BLaER1 treated with 17β-estradiol and CSF1 and Interleukin-3, amounts not matched to agents 10 nM and 100 nM (cell line): ENCODE measurements at regions not wholly inside any gene's neighbourhood (a gene's known extent, or its start where the extent isn't known, plus 50 kb on each side); places are given as distances from the start of the nearest gene placed in this dataset.
A peak's percentile ranks its signal among the peaks of the same experiment; 100 is the strongest.

Experiments used
- H3K27ac ChIP-seq, 11 experiments: shearing (Covaris generic); formaldehyde crosslinking; 2 replicates each; pipeline ENCODE4 v1.8.1; 2022
- H3K27me3 ChIP-seq, 11 experiments: shearing (Covaris generic); formaldehyde crosslinking; 2 replicates each; pipeline ENCODE4 v1.8.1; 2022
- H3K36me3 ChIP-seq, 11 experiments: shearing (Covaris generic); formaldehyde crosslinking; 2 replicates each; pipeline ENCODE4 v1.8.1; 2022
- H3K4me1 ChIP-seq, 10 experiments: shearing (Covaris generic); formaldehyde crosslinking; 2 replicates each; pipeline ENCODE4 v1.8.1; 2022
- H3K4me2 ChIP-seq, 11 experiments: shearing (Covaris generic); formaldehyde crosslinking; 2 replicates each; pipeline ENCODE4 v1.8.1; 2022
- H3K4me3 ChIP-seq, 10 experiments: shearing (Covaris generic); formaldehyde crosslinking; 2 replicates each; pipeline ENCODE4 v1.8.1; 2022
- H3K9ac ChIP-seq, 11 experiments: shearing (Covaris generic); formaldehyde crosslinking; 2 replicates each; pipeline ENCODE4 v1.8.1; 2022
- H3K9me3 ChIP-seq, 11 experiments: shearing (Covaris generic); formaldehyde crosslinking; replicated peaks in 1 of 11; 2 replicates each; pipeline ENCODE4 v1.8.1; 2022
- H4K20me1 ChIP-seq, 11 experiments: shearing (Covaris generic); formaldehyde crosslinking; 2 replicates each; pipeline ENCODE4 v1.8.1; 2022
- Cebpa-rat ChIP-seq, 11 experiments: shearing (Covaris generic); IDR thresholded peaks; 2 replicates each; pipeline ENCODE4 v1.8.1; 2022

- Histone ChIP-seq H3K36me3 (no peaks in the 10 kb centered on the region), H3K4me1 (no peaks in the 10 kb centered on the region), H3K27me3 (no peaks in the 10 kb centered on the region), H3K9me3 (no peaks in the 10 kb centered on the region), H3K9ac (no peak overlapping the region), H3K27ac (no peak overlapping the region), H3K4me2 (no peak overlapping the region), H3K4me3 (no peak overlapping the region), H4K20me1 (no peaks in the 10 kb centered on the region)
- no peak for TF ChIP-seq Cebpa-rat (IDR thresholded peaks at IDR 0.05)
Measured at GRCh38 chr6:23983735-23984134, 142.3 kb upstream of the NRSN1 start.

- TF ChIP-seq Cebpa-rat (IDR thresholded peaks at IDR 0.05), result no peak
- H3K36me3 ChIP-seq, result no peaks in the 10 kb centered on the region
- H3K27ac ChIP-seq, result no peak overlapping the region
- no peak overlapping the region for H3K4me2 ChIP-seq
- peaks cover 0 to 5% (median under 1%) of the 10 kb centered on the region in 10 experiments; a peak in 5 of 20 replicates for H3K4me1 ChIP-seq
- no peak overlapping the region for H3K9ac ChIP-seq
- H4K20me1 ChIP-seq, result no peaks in the 10 kb centered on the region
- no peak overlapping the region for H3K4me3 ChIP-seq
- H3K27me3 ChIP-seq, result no peaks in the 10 kb centered on the region
- H3K9me3 ChIP-seq, result no peaks in the 10 kb centered on the region
Measured at GRCh38 chr6:23985015-23985414, 141.0 kb upstream of the NRSN1 start.

DNA sequence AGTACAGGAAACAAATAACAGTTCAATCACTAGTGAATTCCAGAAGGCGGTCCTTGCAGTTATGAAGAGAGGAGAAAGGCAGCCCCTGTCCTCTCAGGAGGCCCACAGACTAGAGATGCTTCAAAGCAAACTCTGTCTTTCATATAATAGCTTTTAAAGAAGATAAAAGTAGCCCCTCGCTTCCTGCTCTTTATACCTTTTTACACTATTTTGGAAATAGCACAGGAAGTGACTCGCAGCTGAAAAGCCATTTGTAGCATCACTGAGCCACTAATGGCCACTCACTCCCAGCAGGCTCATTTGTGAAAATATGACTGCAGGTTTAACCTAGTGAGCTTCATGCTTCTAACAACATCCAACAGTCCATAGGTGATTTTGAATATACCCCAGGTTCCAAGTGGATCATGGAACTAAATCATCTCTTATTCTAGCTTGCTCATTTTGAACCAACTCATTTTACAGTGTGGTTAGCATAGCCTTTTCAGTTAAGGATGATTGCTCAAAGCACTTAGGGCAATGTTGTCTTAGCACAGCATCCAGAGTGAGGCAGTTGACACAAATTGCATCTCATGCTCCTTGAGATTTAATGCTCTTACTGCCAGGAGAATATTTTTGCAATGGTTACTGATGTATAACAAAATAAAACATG lies 136.0 kb upstream of the NRSN1 start:
- Histone ChIP-seq H3K4me1 (peaks cover 0 to 9% (median 2%) of the 10 kb centered on the region in 10 experiments; a peak in 5 of 20 replicates), H3K36me3 (no peaks in the 10 kb centered on the region), H3K4me3 (no peak overlapping the region), H3K27me3 (no peaks in the 10 kb centered on the region), H3K4me2 (peak overlapping the region in 4 of 11 experiments; percentile 1 to 39 (median 30); a peak in 6 of 22 replicates), H3K9me3 (no peaks in the 10 kb centered on the region), H3K27ac (no peak overlapping the region), H3K9ac (no peak overlapping the region), H4K20me1 (no peaks in the 10 kb centered on the region)
- no peak for TF ChIP-seq Cebpa-rat (IDR thresholded peaks at IDR 0.05)

DNA sequence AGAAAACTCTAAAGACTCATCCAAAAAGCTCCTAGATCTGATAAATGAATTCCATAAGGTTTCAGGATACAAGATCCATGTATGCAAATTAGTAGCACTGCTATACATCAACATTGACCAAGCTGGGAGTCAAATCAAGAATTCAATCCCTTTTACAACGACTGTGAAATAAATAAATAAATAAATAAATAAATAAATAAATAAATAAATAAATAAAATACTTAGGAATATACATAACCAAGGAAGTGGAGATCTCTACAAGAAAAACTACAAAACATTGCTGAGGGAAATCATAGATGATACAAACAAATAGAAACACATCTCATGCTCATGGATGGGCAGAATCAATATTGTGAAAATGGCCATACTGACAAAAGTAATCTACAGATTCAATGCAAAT lies 132.0 kb upstream of the NRSN1 start:
- Histone ChIP-seq H3K9me3 (peaks cover 0 to 7% (median 5%) of the 10 kb centered on the region in 11 experiments; a peak in 4 of 22 replicates), H3K4me3 (no peak overlapping the region), H3K27ac (no peak overlapping the region), H3K9ac (no peak overlapping the region), H3K36me3 (no peaks in the 10 kb centered on the region), H3K4me2 (no peak overlapping the region), H4K20me1 (no peaks in the 10 kb centered on the region), H3K27me3 (no peaks in the 10 kb centered on the region), H3K4me1 (peaks cover 0 to 9% (median 2%) of the 10 kb centered on the region in 10 experiments; a peak in 5 of 20 replicates)
- no peak for TF ChIP-seq Cebpa-rat (IDR thresholded peaks at IDR 0.05)

DNA sequence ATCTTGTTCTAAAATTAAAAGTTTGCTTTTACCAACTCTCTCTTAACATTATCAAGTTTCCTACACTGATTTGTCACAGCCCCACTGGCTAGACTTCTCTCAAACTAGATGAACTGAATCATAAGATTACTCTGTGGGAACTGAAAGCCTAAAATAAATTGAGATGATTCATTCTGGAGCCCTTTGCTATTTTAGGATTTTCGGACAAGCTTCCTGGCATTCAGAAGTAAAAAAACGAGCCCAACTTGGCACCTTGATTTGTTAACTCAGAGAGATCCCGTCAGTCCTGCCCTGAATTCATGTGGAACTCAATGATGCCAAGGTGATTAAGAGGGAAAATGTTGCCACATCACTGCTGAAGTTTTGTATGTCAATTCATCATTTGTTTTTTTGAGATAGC lies 122.0 kb upstream of the NRSN1 start:
- no peak for TF ChIP-seq Cebpa-rat (IDR thresholded peaks at IDR 0.05)
- no peaks in the 10 kb centered on the region for H3K27me3 ChIP-seq
- H3K27ac ChIP-seq, result no peak overlapping the region
- H4K20me1 ChIP-seq, result no peaks in the 10 kb centered on the region
- H3K36me3 ChIP-seq, result no peaks in the 10 kb centered on the region
- no peaks in the 10 kb centered on the region for H3K9me3 ChIP-seq
- H3K4me2 ChIP-seq, result no peak overlapping the region
- no peaks in the 10 kb centered on the region for H3K4me1 ChIP-seq
- no peak overlapping the region for H3K4me3 ChIP-seq
- H3K9ac ChIP-seq, result no peak overlapping the region

DNA sequence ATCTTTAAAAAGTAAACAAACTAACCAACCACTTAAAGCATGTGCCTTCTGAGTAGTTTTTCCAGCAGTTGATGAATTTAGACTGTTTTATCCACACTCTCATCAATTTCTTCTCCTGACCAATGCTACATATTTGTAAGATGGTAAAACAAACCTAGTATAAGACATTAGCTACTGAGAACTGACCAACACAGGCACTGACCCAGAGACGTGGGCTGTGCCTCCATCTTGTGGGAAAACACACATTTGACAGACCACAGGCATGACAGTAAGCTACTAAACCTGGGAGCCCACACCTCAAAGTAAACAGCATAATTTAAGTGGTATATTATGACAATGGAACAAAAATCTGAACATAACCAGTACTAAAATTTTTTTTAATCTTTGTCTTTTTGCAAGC lies 121.4 kb upstream of the NRSN1 start:
- no peak for TF ChIP-seq Cebpa-rat (IDR thresholded peaks at IDR 0.05)
- Histone ChIP-seq H3K36me3 (no peaks in the 10 kb centered on the region), H3K9me3 (no peaks in the 10 kb centered on the region), H4K20me1 (no peaks in the 10 kb centered on the region), H3K9ac (no peak overlapping the region), H3K27me3 (no peaks in the 10 kb centered on the region), H3K4me1 (no peaks in the 10 kb centered on the region), H3K4me2 (no peak overlapping the region), H3K27ac (no peak overlapping the region), H3K4me3 (no peak overlapping the region)

- no peaks in the 10 kb centered on the region for H3K4me1 ChIP-seq
- H3K27ac ChIP-seq, result no peak overlapping the region
- H4K20me1 ChIP-seq, result no peaks in the 10 kb centered on the region
- H3K27me3 ChIP-seq, result no peaks in the 10 kb centered on the region
- no peak overlapping the region for H3K4me2 ChIP-seq
- no peak for TF ChIP-seq Cebpa-rat (IDR thresholded peaks at IDR 0.05)
- no peak overlapping the region for H3K9ac ChIP-seq
- no peak overlapping the region for H3K4me3 ChIP-seq
- H3K9me3 ChIP-seq, result peaks cover 0 to 5% (median 0%) of the 10 kb centered on the region in 11 experiments; a peak in 2 of 22 replicates
- no peaks in the 10 kb centered on the region for H3K36me3 ChIP-seq
Measured at GRCh38 chr6:24006254-24006653, 119.8 kb upstream of the NRSN1 start.

GRCh38 chr6:24009319-24009718 lies 116.7 kb upstream of the NRSN1 start:
- H3K27ac ChIP-seq, result no peak overlapping the region
- no peak overlapping the region for H3K4me2 ChIP-seq
- H3K27me3 ChIP-seq, result no peaks in the 10 kb centered on the region
- H4K20me1 ChIP-seq, result no peaks in the 10 kb centered on the region
- no peaks in the 10 kb centered on the region for H3K36me3 ChIP-seq
- no peak overlapping the region for H3K4me3 ChIP-seq
- TF ChIP-seq Cebpa-rat (IDR thresholded peaks at IDR 0.05), result no peak
- H3K4me1 ChIP-seq, result no peaks in the 10 kb centered on the region
- no peak overlapping the region for H3K9ac ChIP-seq
- H3K9me3 ChIP-seq, result peaks cover 0 to 8% (median 0%) of the 10 kb centered on the region in 11 experiments; a peak in 2 of 22 replicates

DNA sequence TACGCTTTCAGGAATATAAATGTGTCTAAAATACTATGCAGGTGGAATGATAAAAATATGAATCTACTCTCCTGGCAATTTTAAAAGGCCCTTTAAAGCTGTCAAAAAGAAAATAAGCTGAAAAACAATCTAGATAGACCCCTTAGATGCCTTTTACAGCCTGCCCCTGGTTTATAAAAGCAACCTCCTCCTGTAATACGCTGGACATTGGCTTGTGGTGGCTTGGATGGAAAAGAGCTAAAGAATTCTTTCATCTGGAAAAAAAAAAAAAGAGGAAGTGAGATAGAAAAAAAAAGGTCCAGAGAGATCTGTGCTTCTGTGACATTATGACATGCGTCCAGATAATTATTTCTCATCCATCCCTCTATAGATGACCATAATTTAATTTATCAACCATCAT lies 115.9 kb upstream of the NRSN1 start:
- H3K9me3 ChIP-seq, result peaks cover 0 to 8% (median 0%) of the 10 kb centered on the region in 11 experiments; a peak in 2 of 22 replicates
- H3K27ac ChIP-seq, result no peak overlapping the region
- H4K20me1 ChIP-seq, result no peaks in the 10 kb centered on the region
- no peaks in the 10 kb centered on the region for H3K36me3 ChIP-seq
- H3K4me1 ChIP-seq, result no peaks in the 10 kb centered on the region
- no peaks in the 10 kb centered on the region for H3K27me3 ChIP-seq
- H3K4me3 ChIP-seq, result no peak overlapping the region
- H3K9ac ChIP-seq, result no peak overlapping the region
- TF ChIP-seq Cebpa-rat (IDR thresholded peaks at IDR 0.05), result no peak
- no peak overlapping the region for H3K4me2 ChIP-seq

- H3K36me3 ChIP-seq, result no peaks in the 10 kb centered on the region
- H3K27me3 ChIP-seq, result no peaks in the 10 kb centered on the region
- H3K9me3 ChIP-seq, result peaks cover 0 to 3% (median 0%) of the 10 kb centered on the region in 11 experiments; a peak in 2 of 22 replicates
- no peaks in the 10 kb centered on the region for H4K20me1 ChIP-seq
- TF ChIP-seq Cebpa-rat (IDR thresholded peaks at IDR 0.05), result no peak
- H3K27ac ChIP-seq, result no peak overlapping the region
- H3K4me3 ChIP-seq, result no peak overlapping the region
- no peaks in the 10 kb centered on the region for H3K4me1 ChIP-seq
- no peak overlapping the region for H3K4me2 ChIP-seq
- no peak overlapping the region for H3K9ac ChIP-seq
Measured at GRCh38 chr6:24016286-24016685, 109.7 kb upstream of the NRSN1 start.
